ENCODE measurements at regions not wholly inside any gene's neighbourhood (a gene's known extent, or its start where the extent isn't known, plus 50 kb on each side); places are given as distances from the start of the nearest gene placed in this dataset.
"Not testable (repeated sequence)": the region's sequence is repeated elsewhere in the genome, so short reads cannot be mapped to it uniquely, and the experiment has no call there.

DNA sequence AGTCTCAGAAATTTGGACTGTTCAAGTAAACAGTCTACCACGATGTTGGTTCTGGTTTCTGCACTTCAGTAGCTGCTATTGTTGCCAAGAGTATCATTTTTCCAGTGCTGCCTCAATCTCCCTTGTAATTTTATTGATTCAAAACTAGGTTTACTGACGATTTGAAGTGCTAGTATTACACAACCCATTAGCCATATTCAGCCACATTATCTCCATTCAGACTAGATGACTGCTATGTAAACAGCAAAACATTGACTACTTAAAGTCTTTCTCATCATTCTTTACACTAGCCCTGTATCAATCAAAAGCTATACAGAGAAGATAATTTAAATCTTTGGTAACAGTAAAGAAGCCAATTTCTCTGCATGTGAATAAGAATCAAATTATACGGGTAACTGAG lies 102.0 kb upstream of the TSLP start:
- TF ChIP-seq EZH2phosphoT487 (IDR thresholded peaks at IDR 0.05; ENCODE audit: low read depth) = no peak
- TF ChIP-seq, protein P1, sequence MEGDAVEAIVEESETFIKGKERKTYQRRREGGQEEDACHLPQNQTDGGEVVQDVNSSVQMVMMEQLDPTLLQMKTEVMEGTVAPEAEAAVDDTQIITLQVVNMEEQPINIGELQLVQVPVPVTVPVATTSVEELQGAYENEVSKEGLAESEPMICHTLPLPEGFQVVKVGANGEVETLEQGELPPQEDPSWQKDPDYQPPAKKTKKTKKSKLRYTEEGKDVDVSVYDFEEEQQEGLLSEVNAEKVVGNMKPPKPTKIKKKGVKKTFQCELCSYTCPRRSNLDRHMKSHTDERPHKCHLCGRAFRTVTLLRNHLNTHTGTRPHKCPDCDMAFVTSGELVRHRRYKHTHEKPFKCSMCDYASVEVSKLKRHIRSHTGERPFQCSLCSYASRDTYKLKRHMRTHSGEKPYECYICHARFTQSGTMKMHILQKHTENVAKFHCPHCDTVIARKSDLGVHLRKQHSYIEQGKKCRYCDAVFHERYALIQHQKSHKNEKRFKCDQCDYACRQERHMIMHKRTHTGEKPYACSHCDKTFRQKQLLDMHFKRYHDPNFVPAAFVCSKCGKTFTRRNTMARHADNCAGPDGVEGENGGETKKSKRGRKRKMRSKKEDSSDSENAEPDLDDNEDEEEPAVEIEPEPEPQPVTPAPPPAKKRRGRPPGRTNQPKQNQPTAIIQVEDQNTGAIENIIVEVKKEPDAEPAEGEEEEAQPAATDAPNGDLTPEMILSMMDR (IDR thresholded peaks at IDR 0.05; ENCODE audit: low read depth, low read length) = no peak
- no peaks in the 10 kb centered on the region for H3K79me2 ChIP-seq (ENCODE audit: low read length)

GRCh38 chr5:110973510-110973909 lies 98.0 kb upstream of the TSLP start:
- no peak overlapping the region for H3K9ac ChIP-seq (ENCODE audit: low read length)
- no peaks in the 10 kb centered on the region for H3K79me2 ChIP-seq (ENCODE audit: low read length)
- no peak overlapping the region for H3K4me2 ChIP-seq (ENCODE audit: low read length)
- H3K27ac ChIP-seq (ENCODE audit: low read length) = no peak overlapping the region
- no peaks in the 10 kb centered on the region for H3K27me3 ChIP-seq (ENCODE audit: low read depth, low read length)
- H2AFZ ChIP-seq (ENCODE audit: low read depth, low read length) = no peak overlapping the region
- no peak overlapping the region for H3K4me3 ChIP-seq (ENCODE audit: low read length)
- no peaks in the 10 kb centered on the region for H4K20me1 ChIP-seq (ENCODE audit: insufficient read depth, low read length)
- TF ChIP-seq, protein P1 (IDR thresholded peaks at IDR 0.05; ENCODE audit: low read depth, low read length) = no peak
- no peaks in the 10 kb centered on the region for H3K4me1 ChIP-seq (ENCODE audit: low read length)
- H3K9me3 ChIP-seq (ENCODE audit: insufficient read depth, low read length) = no peaks in the 10 kb centered on the region
- H3K36me3 ChIP-seq (replicated peaks; ENCODE audit: low read depth, low read length) = no peaks in the 10 kb centered on the region

More for the DNA sequence above, 102.0 kb upstream of the TSLP start:
- no peak overlapping the region for H2AFZ ChIP-seq (ENCODE audit: low read depth, low read length)
- H3K4me2 ChIP-seq (ENCODE audit: low read length) = no peak overlapping the region
- no peaks in the 10 kb centered on the region for H4K20me1 ChIP-seq (ENCODE audit: insufficient read depth, low read length)
- no peak overlapping the region for H3K27ac ChIP-seq (ENCODE audit: low read length)
- no peaks in the 10 kb centered on the region for H3K27me3 ChIP-seq (ENCODE audit: low read depth, low read length)
- H3K4me1 ChIP-seq (ENCODE audit: low read length) = no peaks in the 10 kb centered on the region
- no peaks in the 10 kb centered on the region for H3K9me3 ChIP-seq (ENCODE audit: insufficient read depth, low read length)
- H3K36me3 ChIP-seq (replicated peaks; ENCODE audit: low read depth, low read length) = no peaks in the 10 kb centered on the region
- no peak overlapping the region for H3K4me3 ChIP-seq (ENCODE audit: low read length)
- no peak overlapping the region for H3K9ac ChIP-seq (ENCODE audit: low read length)

- no peaks in the 10 kb centered on the region for H3K79me2 ChIP-seq (ENCODE audit: low read length)
- no peak overlapping the region for H3K4me2 ChIP-seq (ENCODE audit: low read length)
- no peaks in the 10 kb centered on the region for H3K36me3 ChIP-seq (replicated peaks; ENCODE audit: low read depth, low read length)
- H3K27ac ChIP-seq (ENCODE audit: low read length) = no peak overlapping the region
- H2AFZ ChIP-seq (ENCODE audit: low read depth, low read length) = no peak overlapping the region
- no peaks in the 10 kb centered on the region for H3K9me3 ChIP-seq (ENCODE audit: insufficient read depth, low read length)
- H3K9ac ChIP-seq (ENCODE audit: low read length) = no peak overlapping the region
- no peak for TF ChIP-seq EZH2phosphoT487 (IDR thresholded peaks at IDR 0.05; ENCODE audit: low read depth)
- TF ChIP-seq, protein P1 (IDR thresholded peaks at IDR 0.05; ENCODE audit: low read depth, low read length) = no peak
- no peaks in the 10 kb centered on the region for H4K20me1 ChIP-seq (ENCODE audit: insufficient read depth, low read length)
- no peaks in the 10 kb centered on the region for H3K27me3 ChIP-seq (ENCODE audit: low read depth, low read length)
- no peak overlapping the region for H3K4me3 ChIP-seq (ENCODE audit: low read length)
- no peaks in the 10 kb centered on the region for H3K4me1 ChIP-seq (ENCODE audit: low read length)
Measured at GRCh38 chr5:110977915-110978314, 93.6 kb upstream of the TSLP start.

DNA sequence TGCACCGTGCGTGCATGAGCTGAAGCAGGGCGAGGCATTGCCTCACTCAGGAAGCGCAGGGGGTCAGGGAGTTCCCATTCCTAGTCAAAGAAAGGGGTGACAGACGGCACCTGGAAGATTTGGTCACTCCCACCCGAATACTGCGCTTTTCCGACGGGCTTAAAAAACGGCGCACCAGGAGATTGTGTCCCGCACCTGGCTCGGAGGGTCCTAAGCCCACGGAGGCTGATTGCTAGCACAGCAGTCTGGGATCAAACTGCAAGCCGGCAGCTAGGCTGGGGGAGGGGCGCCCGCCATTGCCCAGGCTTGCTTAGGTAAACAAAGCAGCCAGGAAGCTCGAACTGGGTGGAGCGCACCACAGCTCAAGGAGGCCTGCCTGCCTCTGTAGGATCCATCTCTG lies 85.6 kb upstream of the TSLP start:
- H3K4me2 ChIP-seq (ENCODE audit: low read length); H3K4me1 ChIP-seq (ENCODE audit: low read length); H3K9me3 ChIP-seq (ENCODE audit: insufficient read depth, low read length); H3K27ac ChIP-seq (ENCODE audit: low read length); H2AFZ ChIP-seq (ENCODE audit: low read depth, low read length); H3K27me3 ChIP-seq (ENCODE audit: low read depth, low read length); H4K20me1 ChIP-seq (ENCODE audit: insufficient read depth, low read length); H3K36me3 ChIP-seq (replicated peaks; ENCODE audit: low read depth, low read length); H3K9ac ChIP-seq (ENCODE audit: low read length); H3K79me2 ChIP-seq (ENCODE audit: low read length); H3K4me3 ChIP-seq (ENCODE audit: low read length): not testable (repeated sequence)

- H3K9ac ChIP-seq (ENCODE audit: low read length); H3K27ac ChIP-seq (ENCODE audit: low read length); H4K20me1 ChIP-seq (ENCODE audit: insufficient read depth, low read length); H3K4me2 ChIP-seq (ENCODE audit: low read length); H3K4me3 ChIP-seq (ENCODE audit: low read length); H3K36me3 ChIP-seq (replicated peaks; ENCODE audit: low read depth, low read length); H3K27me3 ChIP-seq (ENCODE audit: low read depth, low read length); H3K4me1 ChIP-seq (ENCODE audit: low read length); H2AFZ ChIP-seq (ENCODE audit: low read depth, low read length); H3K9me3 ChIP-seq (ENCODE audit: insufficient read depth, low read length); H3K79me2 ChIP-seq (ENCODE audit: low read length): not testable (repeated sequence)
Measured at GRCh38 chr5:110987573-110987972, 83.9 kb upstream of the TSLP start.
